DOHH2 (cell line): ENCODE measurements at regions not wholly inside any gene's neighbourhood (a gene's known extent, or its start where the extent isn't known, plus 50 kb on each side); places are given as distances from the start of the nearest gene placed in this dataset.

Experiments
- H3F3A ChIP-seq: fragments of 200-600 bp; sonication (generic), shearing (Covaris generic); 2 replicates; pipeline ENCODE4 v1.6.0; 2016; ENCODE audit warnings: antibody characterized with exemption, mild to moderate bottlenecking; ENCODE audit not compliant: control insufficient read depth, insufficient read depth
- H3K27ac ChIP-seq: fragments of 200-600 bp; sonication (generic); 2 replicates; pipeline ENCODE4 v1.5.1; 2014; ENCODE audit warnings: low read depth, mild to moderate bottlenecking, low read length, moderate library complexity
- H3K27me3 ChIP-seq: fragments of 200-600 bp; sonication (generic); 2 replicates; pipeline ENCODE4 v1.6.1; 2014; ENCODE audit warnings: mild to moderate bottlenecking, low read length, mixed read lengths; ENCODE audit not compliant: control insufficient read depth
- H3K36me3 ChIP-seq: fragments of 200-600 bp; sonication (generic); 2 replicates; pipeline ENCODE4 v1.6.1; 2014; ENCODE audit warnings: mild to moderate bottlenecking, low read length, moderate library complexity, mixed read lengths; ENCODE audit not compliant: control insufficient read depth
- H3K4me1 ChIP-seq: fragments of 200-600 bp; sonication (generic); 2 replicates; pipeline ENCODE4 v1.6.1; 2014; ENCODE audit warnings: mild to moderate bottlenecking, low read length, mixed read lengths; ENCODE audit not compliant: control insufficient read depth
- H3K4me2 ChIP-seq: fragments of 200-600 bp; sonication (generic); 2 replicates; pipeline ENCODE4 v1.6.0; 2014; ENCODE audit warnings: mild to moderate bottlenecking, low read length, moderate library complexity
- H3K4me3 ChIP-seq: fragments of 200-600 bp; sonication (generic); 2 replicates; pipeline ENCODE4 v1.5.1; 2014; ENCODE audit warnings: mild to moderate bottlenecking, low read length, mixed read lengths
- H3K79me2 ChIP-seq: fragments of 200-600 bp; sonication (generic); 2 replicates; pipeline ENCODE4 v1.6.1; 2014; ENCODE audit warnings: mild to moderate bottlenecking, low read length, mixed read lengths; ENCODE audit not compliant: control insufficient read depth
- H3K9me2 ChIP-seq: fragments of 200-600 bp; sonication (generic); replicated peaks from 2 replicates; pipeline ENCODE4 v1.6.1; 2014; ENCODE audit warnings: mild to moderate bottlenecking, low read length, mixed read lengths; ENCODE audit not compliant: control insufficient read depth
- H3K9me3 ChIP-seq: fragments of 200-600 bp; sonication (generic); 2 replicates; pipeline ENCODE4 v1.6.1; 2014; ENCODE audit warnings: antibody characterized with exemption, low read length, mixed read lengths; ENCODE audit not compliant: control insufficient read depth, insufficient read depth
- H4K20me1 ChIP-seq: fragments of 200-600 bp; sonication (generic); 2 replicates; pipeline ENCODE4 v1.6.0; 2014; ENCODE audit warnings: low read depth, mild to moderate bottlenecking, antibody characterized with exemption, low read length, moderate library complexity; ENCODE audit not compliant: control insufficient read depth, insufficient read depth
- CTCF ChIP-seq: fragments of 200-600 bp; sonication (generic); IDR thresholded peaks from one replicate; pipeline ENCODE4 v1.5.1; 2014; ENCODE audit warnings: antibody characterized with exemption, mild to moderate bottlenecking, low read depth, low read length; ENCODE audit not compliant: poor library complexity, severe bottlenecking
- EZH2phosphoT487 ChIP-seq: fragments of 200-600 bp; sonication (generic); IDR thresholded peaks from 2 replicates; pipeline ENCODE4 v1.6.1; 2017; ENCODE audit warnings: borderline replicate concordance, mild to moderate bottlenecking, antibody characterized with exemption, low read length, moderate library complexity, mixed read lengths

- Histone ChIP-seq H3K9me2 (no peaks in the 10 kb centered on the region), H3K4me2 (peak overlapping the region; percentile 56), H3K4me1 (peaks cover 56% of the 10 kb centered on the region), H3F3A (peaks cover 27% of the 10 kb centered on the region), H3K27ac (peak overlapping the region; percentile 78), H4K20me1 (no peaks in the 10 kb centered on the region), H3K36me3 (no peaks in the 10 kb centered on the region), H3K4me3 (peak overlapping the region; percentile 45), H3K79me2 (no peaks in the 10 kb centered on the region), H3K27me3 (no peaks in the 10 kb centered on the region), H3K9me3 (no peaks in the 10 kb centered on the region)
- TF ChIP-seq EZH2phosphoT487 (no peak), CTCF (no peak)
These were observed 178.4 kb upstream of the ADO start for GRCh38 chr10:62626079-62626478.

GRCh38 chr10:62626817-62627216, 177.7 kb upstream of the ADO start:
- H3K4me1 ChIP-seq: peaks cover 56% of the 10 kb centered on the region
- peak overlapping the region; percentile 45 for H3K4me3 ChIP-seq
- peak overlapping the region; percentile 78 for H3K27ac ChIP-seq

GRCh38 chr10:62627983-62628382, 176.5 kb upstream of the ADO start:
- no peaks in the 10 kb centered on the region for H4K20me1 ChIP-seq
- no peaks in the 10 kb centered on the region for H3K9me3 ChIP-seq
- no peaks in the 10 kb centered on the region for H3K79me2 ChIP-seq
- no peaks in the 10 kb centered on the region for H3K27me3 ChIP-seq
- H3K9me2 ChIP-seq: no peaks in the 10 kb centered on the region
- TF ChIP-seq EZH2phosphoT487: no peak
- TF ChIP-seq CTCF: no peak
- H3K27ac ChIP-seq: peak overlapping the region; percentile 78
- peak overlapping the region; percentile 45; the same call in 1 of the 2 replicates for H3K4me3 ChIP-seq
- H3K4me1 ChIP-seq: peaks cover 68% of the 10 kb centered on the region
- H3F3A ChIP-seq: peaks cover 43% of the 10 kb centered on the region
- peak overlapping the region; percentile 56 for H3K4me2 ChIP-seq
- no peaks in the 10 kb centered on the region for H3K36me3 ChIP-seq

More at GRCh38 chr10:62626817-62627216, 177.7 kb upstream of the ADO start:
- Histone ChIP-seq H3K4me2 (peak overlapping the region; percentile 56), H3K36me3 (no peaks in the 10 kb centered on the region), H3F3A (peaks cover 33% of the 10 kb centered on the region), H3K27me3 (no peaks in the 10 kb centered on the region), H3K9me3 (no peaks in the 10 kb centered on the region), H4K20me1 (no peaks in the 10 kb centered on the region), H3K79me2 (no peaks in the 10 kb centered on the region), H3K9me2 (no peaks in the 10 kb centered on the region)
- TF ChIP-seq EZH2phosphoT487 (no peak), CTCF (no peak)
